ENCODE measurements at regions not wholly inside any gene's neighbourhood (a gene's known extent, or its start where the extent isn't known, plus 50 kb on each side); places are given as distances from the start of the nearest gene placed in this dataset.

DNA sequence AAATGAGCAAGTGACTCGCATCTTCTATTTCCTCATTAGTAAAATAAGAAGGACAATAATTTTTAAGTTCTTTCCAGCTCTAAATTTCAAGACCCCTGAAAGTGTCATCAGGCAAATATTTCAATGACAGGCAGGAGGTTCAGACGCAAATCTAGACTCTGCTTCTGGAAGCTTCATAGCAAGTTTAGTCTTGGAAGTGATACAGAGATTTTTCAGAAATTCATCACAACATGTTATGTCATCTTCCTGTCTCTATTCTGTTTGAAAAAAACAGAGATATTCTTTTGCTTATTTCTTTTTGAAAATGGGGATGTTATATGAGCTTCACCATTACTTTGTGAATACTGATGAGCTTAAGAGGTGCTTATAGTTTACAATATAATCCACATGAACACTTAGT is 74.0 kb downstream of the C3orf85 start:
- no peak for DNase-seq

DNA sequence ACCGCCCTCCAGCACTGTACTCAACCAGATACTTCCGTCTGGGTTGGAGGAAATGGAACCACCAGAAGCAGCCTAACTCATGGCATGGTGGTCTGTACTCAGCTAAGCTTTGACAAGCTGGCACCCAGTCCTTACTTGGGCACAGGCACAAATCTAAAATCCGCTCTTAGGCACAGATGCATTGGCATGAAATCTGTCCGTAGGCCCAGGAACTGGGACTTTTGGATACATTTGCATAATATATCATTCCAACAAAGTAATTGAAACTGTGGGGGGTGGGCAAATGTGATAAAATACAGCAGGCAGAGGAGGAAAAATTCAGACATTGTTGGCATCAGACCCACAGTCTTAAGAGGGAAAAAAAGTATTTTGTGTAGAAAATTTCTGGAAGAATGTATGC is 75.4 kb downstream of the C3orf85 start:
- no peak for DNase-seq

DNA sequence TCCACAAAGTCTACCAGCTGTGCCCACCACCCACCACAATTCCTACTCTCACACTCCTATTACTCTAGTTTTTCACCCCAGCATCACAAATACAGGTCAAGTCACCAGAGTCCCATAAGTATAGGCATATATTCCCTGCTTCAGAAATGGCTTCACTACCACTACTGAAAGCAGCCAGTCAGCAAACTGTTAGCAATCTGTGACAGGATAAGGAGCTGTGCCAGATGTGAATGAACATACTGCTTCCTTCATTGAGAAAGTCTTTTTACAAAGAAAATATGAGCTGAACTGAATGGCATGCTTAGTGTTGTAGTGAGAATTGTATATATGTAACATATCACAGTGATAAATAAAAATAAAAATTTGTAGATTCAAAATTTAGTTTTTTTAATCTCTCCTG is 76.8 kb downstream of the C3orf85 start:
- no peak for DNase-seq

DNA sequence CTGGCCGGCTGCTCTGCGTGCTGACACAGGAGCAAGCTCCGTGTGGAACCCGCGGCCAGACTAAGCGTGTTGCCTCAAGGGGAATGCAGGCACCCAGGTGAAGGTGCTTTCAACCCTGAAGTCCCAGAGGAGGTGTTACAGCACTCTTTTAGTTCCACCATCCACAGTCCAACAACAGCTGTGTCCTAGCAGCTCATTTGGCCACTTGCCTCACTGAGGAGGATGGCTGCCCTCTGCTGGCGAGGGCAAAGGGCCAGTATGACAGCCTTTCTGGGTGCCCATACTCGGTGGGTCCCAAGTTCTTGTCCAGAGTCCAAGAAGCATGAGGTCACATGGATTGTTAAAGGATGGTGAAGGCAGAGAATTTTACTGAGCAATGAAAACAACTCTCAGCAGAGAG is 87.8 kb downstream of the C3orf85 start:
- peak; percentile 5 to 43 for DNase-seq

DNA sequence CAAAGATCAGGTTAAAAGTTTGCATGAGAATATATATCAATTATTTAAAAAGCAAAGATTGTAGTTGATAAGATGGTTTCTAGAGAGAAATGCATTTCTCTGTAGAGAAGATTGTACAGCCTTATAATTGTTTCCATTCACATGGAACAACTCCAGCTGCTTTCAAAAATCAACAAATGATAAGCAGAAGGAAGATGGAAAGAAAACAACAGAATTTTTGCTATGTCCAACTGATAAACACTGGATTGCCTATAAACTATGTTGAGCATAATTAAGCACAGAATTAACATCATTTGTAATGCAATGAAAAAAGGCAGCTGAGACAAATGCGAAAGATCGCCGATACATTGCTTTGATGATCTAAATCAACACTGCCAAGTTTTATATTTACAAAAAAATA is 89.0 kb downstream of the C3orf85 start:
- no peak for DNase-seq

DNA sequence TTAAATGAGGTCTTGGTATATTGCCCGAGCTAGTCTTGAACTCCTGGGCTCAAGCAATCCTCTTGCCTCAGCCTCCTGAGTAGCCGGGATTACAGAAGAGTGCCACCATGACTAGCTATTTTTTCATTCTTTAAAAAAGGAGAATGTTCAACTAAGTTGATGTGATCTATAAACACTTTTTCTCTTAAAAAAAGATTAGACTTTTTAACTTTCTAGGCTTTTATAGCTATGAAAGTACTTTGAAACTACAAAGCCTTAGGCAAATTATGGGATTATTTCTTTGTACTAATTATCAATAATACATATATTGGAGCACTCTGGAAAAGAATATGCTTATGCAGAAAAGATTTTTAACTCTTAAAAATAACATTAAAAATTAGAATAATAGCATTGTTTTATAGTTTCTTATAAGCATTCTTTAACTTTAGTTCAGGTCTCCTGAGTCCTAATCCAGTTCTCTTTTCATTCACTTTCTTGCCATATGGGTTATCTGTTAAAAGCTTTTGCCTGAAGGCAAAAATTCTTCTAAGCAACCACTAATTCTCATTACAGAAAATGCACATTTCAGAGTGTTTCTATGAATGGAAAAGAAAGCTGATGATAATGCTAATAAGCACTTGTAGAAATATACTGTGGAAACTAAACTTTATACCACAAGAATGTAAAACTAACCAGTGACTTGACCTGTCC is 87.8 kb downstream of the DPPA2 start:
- DNase-seq = no peak

DNA sequence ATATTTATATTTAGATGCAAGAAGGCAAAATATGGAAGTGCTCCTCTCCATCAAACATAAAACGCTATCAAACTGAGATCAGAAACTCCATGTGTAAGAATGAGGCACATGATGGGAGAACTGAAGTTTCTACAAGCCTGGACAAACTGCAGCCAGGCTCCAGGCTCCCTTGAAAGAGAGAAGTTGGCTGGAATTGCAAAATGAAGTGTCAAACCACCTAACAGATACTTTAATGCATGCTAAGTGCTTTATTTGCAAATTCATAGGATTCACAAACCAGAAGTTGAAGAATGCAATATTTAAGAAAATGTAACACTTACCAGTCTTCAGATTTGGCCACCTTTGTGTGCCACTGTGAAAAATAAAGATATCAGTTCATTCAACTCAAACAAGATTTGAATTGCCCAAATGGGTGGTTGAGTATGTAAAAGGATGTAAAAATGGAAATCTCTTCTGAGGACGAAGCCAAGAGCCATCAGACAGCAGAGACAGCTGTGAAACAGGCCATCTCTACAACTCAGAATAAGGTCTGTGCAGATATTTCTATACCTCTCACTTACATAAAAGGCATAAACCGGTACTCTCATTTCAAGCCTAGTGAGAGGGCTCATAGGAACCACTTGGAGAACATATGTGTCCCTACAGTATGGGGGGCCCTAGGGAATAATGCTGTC is 87.0 kb downstream of the DPPA2 start:
- no peak for DNase-seq

DNA sequence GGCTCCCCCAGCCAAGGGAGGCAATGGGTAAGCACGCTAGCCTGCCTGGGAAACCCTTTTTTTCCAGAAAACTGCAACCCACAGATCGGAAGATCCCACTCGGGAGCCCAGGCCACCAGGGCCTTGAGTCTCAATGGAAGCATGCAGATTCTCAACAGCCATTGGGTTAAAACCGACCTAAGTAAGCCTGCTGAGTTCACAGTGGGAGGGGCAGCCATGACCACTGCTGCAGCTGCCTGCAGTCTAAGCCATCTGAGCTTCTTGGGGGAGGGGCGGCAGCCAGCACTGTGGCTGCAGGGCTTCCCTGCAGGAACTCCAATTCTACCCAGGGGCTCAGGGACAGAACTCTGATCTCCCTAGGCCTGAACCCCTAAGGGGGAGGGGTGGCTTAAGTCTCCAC is 82.0 kb downstream of the DPPA2 start:
- no peak for DNase-seq

DNA sequence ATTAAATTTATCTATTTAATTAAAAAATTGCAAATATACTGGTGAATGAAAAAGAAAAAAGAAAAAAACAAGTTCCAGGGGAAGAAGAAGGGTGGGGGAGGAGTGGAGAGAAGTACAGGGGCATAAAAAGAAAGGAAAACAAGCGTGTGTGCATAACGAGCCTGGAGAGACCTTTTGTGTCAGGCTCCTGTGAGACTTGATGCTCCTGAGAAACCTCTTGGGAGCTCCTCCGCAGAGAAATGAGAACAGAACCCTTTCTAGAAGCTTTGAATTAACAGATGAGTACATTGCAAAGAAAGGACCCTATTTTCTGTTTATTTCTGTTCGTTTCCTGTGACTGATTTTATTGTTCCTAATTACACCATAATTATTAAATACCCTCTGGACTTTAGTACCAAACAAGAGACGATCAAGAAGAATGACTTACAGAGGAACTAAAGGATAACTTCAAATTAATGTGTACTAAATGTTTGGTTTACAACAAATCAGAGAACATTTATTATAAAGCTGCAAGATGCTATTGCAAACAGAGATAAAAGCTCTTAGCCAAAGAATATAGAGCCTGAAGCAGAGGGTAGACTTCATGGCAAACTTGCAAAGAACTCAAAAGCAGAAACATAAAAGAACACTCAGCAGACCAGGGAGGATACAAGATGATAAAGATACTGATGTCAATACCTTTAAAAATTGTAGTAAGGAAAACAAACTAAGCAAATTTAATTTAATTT is 74.7 kb downstream of the DPPA2 start:
- DNase-seq = no peak

DNA sequence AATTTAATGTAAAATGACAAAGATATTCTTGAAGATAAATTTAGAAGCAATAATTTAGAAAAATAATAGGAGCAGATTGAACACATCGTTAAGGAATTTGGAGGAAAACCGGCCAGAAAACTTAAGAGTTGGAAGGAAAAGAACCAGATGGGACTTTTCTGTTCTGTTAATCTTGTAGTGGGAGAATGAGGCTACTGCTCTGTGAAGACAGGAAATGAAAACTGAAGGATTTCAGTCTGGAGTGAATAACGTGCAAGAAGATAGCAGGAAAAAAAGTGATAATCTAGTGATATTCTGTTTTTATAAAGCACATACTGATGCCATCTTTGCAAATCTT is 74.2 kb downstream of the DPPA2 start:
- no peak for DNase-seq
